HepG2 (cell line): ENCODE measurements at regions not wholly inside any gene's neighbourhood (a gene's known extent, or its start where the extent isn't known, plus 50 kb on each side); places are given as distances from the start of the nearest gene placed in this dataset.

Source experiments
- ATAC-seq: fragments of 200-7000 bp; cut with Tn5 transposase; 3 replicates; pipeline ENCODE4 v1.9.1; 2020; ENCODE audit warnings: mild to moderate bottlenecking, moderate library complexity
- BruUV-seq: library from RNA; stranded (reverse); fragments of 400-500 nt; replicated peaks from 2 replicates; lab custom pipeline; 2021; lab: Mats Ljungman, UMichigan
- CTCF ChIA-PET: fragments of 300-600 bp; formaldehyde crosslinking; extraction: SDS; loops from one replicate; lab custom pipeline; 2021; ENCODE audit warnings: low total read pairs, inconsistent platforms, low intra/inter-chr PET ratio; lab: Yijun Ruan, JAX
- POLR2A ChIA-PET: fragments of 350-600 bp; sonication (Branson Sonifier 250); formaldehyde crosslinking; loops from one replicate; lab custom pipeline; 2020; ENCODE audit warnings: antibody characterized with exemption, inconsistent platforms; lab: Yijun Ruan, JAX
- DNase-seq: peaks from one replicate; pipeline ENCODE4 v3.0.0-alpha.2; 2015; ENCODE audit warnings: low spot score
- FAIRE-seq: peaks from 3 replicates; lab custom pipeline; 2011; peaks lifted over from hg19 to GRCh38; lab: Jason Lieb, UNC
- H2AFZ ChIP-seq: one replicate; pipeline ENCODE4 v1.6.1; 2011; ENCODE audit warnings: low read length, inconsistent platforms
- H3K27ac ChIP-seq: fragments of 300-600 bp; 3 replicates; pipeline ENCODE4 v1.8.0; 2011; ENCODE audit warnings: mixed run types, mild to moderate bottlenecking, mixed read lengths, low read length, inconsistent platforms; ENCODE audit not compliant: insufficient read depth; ENCODE audit errors: extremely low read length
- H3K27me3 ChIP-seq, 2 experiments: fragments of 200-600 bp in 1 of 2; 2 replicates in 1 of 2; 3 replicates in 1 of 2; pipeline versions ENCODE4 v1.6.0 to v1.8.0; 2011; ENCODE audit warnings: low read length in 2 of 2, mild to moderate bottlenecking in 2 of 2, moderate library complexity in 2 of 2, inconsistent platforms in 1 of 2; ENCODE audit not compliant: insufficient read depth in 2 of 2, control insufficient read depth in 1 of 2
- H3K36me3 ChIP-seq, 2 experiments: fragments of 200-600 bp in 1 of 2; replicated peaks in 1 of 2; 2 replicates in 1 of 2; 3 replicates in 1 of 2; pipeline versions ENCODE4 v1.5.1 to v1.8.0; 2011; ENCODE audit warnings: low read length in 2 of 2, inconsistent platforms in 1 of 2; ENCODE audit not compliant: insufficient read depth in 2 of 2, control insufficient read depth in 1 of 2
- H3K4me1 ChIP-seq: 2 replicates; pipeline ENCODE4 v1.5.1; 2012; ENCODE audit warnings: low read length, inconsistent platforms; ENCODE audit not compliant: insufficient read depth
- H3K4me2 ChIP-seq: 2 replicates; pipeline ENCODE4 v1.6.0; 2011; ENCODE audit warnings: low read depth, low read length, inconsistent platforms
- H3K4me3 ChIP-seq, 3 experiments: fragments of 200-600 bp in 1 of 3; sonication (generic), shearing (Covaris generic) in 1 of 3; replicated peaks in 1 of 3; 2 replicates each; pipeline ENCODE4 v1.5.1; 2011 to 2016; ENCODE audit warnings: low read length in 3 of 3, inconsistent platforms in 2 of 3, low read depth in 2 of 3, mild to moderate bottlenecking in 2 of 3, control low read depth in 1 of 3, mixed read lengths in 1 of 3; ENCODE audit not compliant: insufficient read depth in 1 of 3
- H3K79me2 ChIP-seq: one replicate; pipeline ENCODE4 v1.6.1; 2011; ENCODE audit warnings: low read length, inconsistent platforms; ENCODE audit not compliant: insufficient read depth
- H3K9ac ChIP-seq: 2 replicates; pipeline ENCODE4 v1.6.0; 2011; ENCODE audit warnings: mild to moderate bottlenecking, low read depth, low read length, inconsistent platforms; ENCODE audit not compliant: insufficient read depth
- H3K9me3 ChIP-seq: 2 replicates; pipeline ENCODE4 v1.5.1; 2012; ENCODE audit warnings: mild to moderate bottlenecking, low read length
- H4K20me1 ChIP-seq: 2 replicates; pipeline ENCODE4 v1.6.0; 2011; ENCODE audit warnings: inconsistent platforms, mild to moderate bottlenecking, low read length, moderate library complexity; ENCODE audit not compliant: insufficient read depth
- ATF4 ChIP-seq, 2 experiments: fragments of 450-650 bp in 1 of 2; sonication (generic) in 1 of 2; formaldehyde crosslinking; IDR thresholded peaks; 2 replicates each; pipeline versions ENCODE4 v1.5.0 to v1.8.0; 2020 to 2022; ENCODE audit warnings: mild to moderate bottlenecking in 1 of 2, missing genetic modification reagents in 1 of 2
- FOXP1 ChIP-seq, 2 experiments: fragments of 450-650 bp in 1 of 2; IDR thresholded peaks; 2 replicates each; pipeline ENCODE4 v1.6.1; 2017 to 2018; ENCODE audit warnings: antibody characterized with exemption in 1 of 2
- IRX3 ChIP-seq: sonication (generic); formaldehyde crosslinking; IDR thresholded peaks from 2 replicates; pipeline ENCODE4 v1.8.1; 2023; ENCODE audit warnings: mild to moderate bottlenecking, low read depth, missing genetic modification reagents, borderline replicate concordance
- MXD3 ChIP-seq: IDR thresholded peaks from 2 replicates; pipeline ENCODE4 v1.6.1; 2016; ENCODE audit warnings: mild to moderate bottlenecking, missing biosample characterization, missing genetic modification reagents
- MYC ChIP-seq: sonication (generic); formaldehyde crosslinking; IDR thresholded peaks from 2 replicates; pipeline ENCODE4 v1.9.0; 2021; ENCODE audit warnings: missing genetic modification reagents, borderline replicate concordance
- NCOA2 ChIP-seq: sonication (generic); formaldehyde crosslinking; IDR thresholded peaks from 2 replicates; pipeline ENCODE4 v1.8.0; 2022; ENCODE audit warnings: inconsistent platforms
- NFATC3 ChIP-seq: sonication (generic); formaldehyde crosslinking; IDR thresholded peaks from 2 replicates; pipeline ENCODE4 v1.5.1; 2020; ENCODE audit warnings: mild to moderate bottlenecking, missing genetic modification reagents
- RBM39 ChIP-seq: fragments of 200-400 bp; formaldehyde crosslinking; IDR thresholded peaks from one replicate; pipeline ENCODE4 v1.6.1; 2018; ENCODE audit warnings: antibody characterized with exemption, mild to moderate bottlenecking, low read depth, low read length; ENCODE audit not compliant: poor library complexity, severe bottlenecking
- SALL2 ChIP-seq: sonication (generic); formaldehyde crosslinking; IDR thresholded peaks from 2 replicates; pipeline ENCODE4 v1.8.1; 2023; ENCODE audit warnings: mild to moderate bottlenecking, missing genetic modification reagents, inconsistent platforms
- ZNF331 ChIP-seq: sonication (generic); formaldehyde crosslinking; IDR thresholded peaks from 2 replicates; pipeline ENCODE4 v1.4.0; 2020; ENCODE audit warnings: missing genetic modification reagents
- ZNF550 ChIP-seq: sonication (generic); formaldehyde crosslinking; IDR thresholded peaks from 2 replicates; pipeline ENCODE4 v1.4.0; 2020; ENCODE audit warnings: mild to moderate bottlenecking, missing genetic modification reagents, borderline replicate concordance
- ZNF713 ChIP-seq: sonication (generic); formaldehyde crosslinking; IDR thresholded peaks from 2 replicates; pipeline ENCODE4 v1.4.0; 2020; ENCODE audit warnings: mild to moderate bottlenecking, missing genetic modification reagents
- WGBS: methylation state at CpG from one replicate; pipeline ENCODE4 v1.1.6; 2017; ENCODE audit warnings: low lambda C conversion rate; 5-methylcytosine and 5-hydroxymethylcytosine counted together
- in situ Hi-C: cut with HindIII; loops from 2 replicates; pipeline ENCODE4 v1.10.0; 2017; ENCODE audit warnings: low pct_unique_long_range_greater_than_20kb; ENCODE audit not compliant: extremely low pct_ligation_motif_present
- intact Hi-C: fragments of 100-400 bp; cut with micrococcal nuclease; formaldehyde crosslinking; loops from one replicate; pipeline ENCODE4 v1.10.0; 2022; ENCODE audit not compliant: unreplicated experiment
- TF ChIP-seq, protein P1 (sequence below): sonication (generic); formaldehyde crosslinking; IDR thresholded peaks from 2 replicates; pipeline ENCODE4 v1.4.0; 2020; ENCODE audit warnings: missing genetic modification reagents
- TF ChIP-seq, protein P2 (sequence below): sonication (generic); formaldehyde crosslinking; IDR thresholded peaks from 2 replicates; pipeline ENCODE4 v1.4.0; 2020; ENCODE audit warnings: missing genetic modification reagents
- TF ChIP-seq, protein P3 (sequence below): sonication (generic); formaldehyde crosslinking; IDR thresholded peaks from 2 replicates; pipeline ENCODE4 v1.5.0; 2020; ENCODE audit warnings: mild to moderate bottlenecking, missing genetic modification reagents, moderate library complexity

- BruUV-seq, result no TSS peak
- no peaks in the 10 kb centered on the region for H3K36me3 ChIP-seq
- H3K9ac ChIP-seq, result no peak overlapping the region
- POLR2A ChIA-PET, result no interaction called here
- ATAC-seq, result no peak
- H3K4me3 ChIP-seq, result no peak overlapping the region
- no peak overlapping the region for H3K4me2 ChIP-seq
- H2AFZ ChIP-seq, result no peak overlapping the region
- in situ Hi-C loops (no loop called here), intact Hi-C loops (no loop called here)
- no peaks in the 10 kb centered on the region for H3K4me1 ChIP-seq
- no peaks in the 10 kb centered on the region for H3K9me3 ChIP-seq
- H3K79me2 ChIP-seq, result no peaks in the 10 kb centered on the region
- CTCF ChIA-PET, result no interaction called here
- H3K27me3 ChIP-seq, result no peaks in the 10 kb centered on the region
- WGBS, result 0% methylated on average over 3 of the region's 3 CpGs
- no peak for FAIRE-seq
- no peaks in the 10 kb centered on the region for H4K20me1 ChIP-seq
- no peak for DNase-seq
- no peak overlapping the region for H3K27ac ChIP-seq
- TF ChIP-seq ZNF550 (CRISPR knock-in tag), result no peak
- no peak for TF ChIP-seq NCOA2 (CRISPR knock-in tag)
- TF ChIP-seq SALL2 (CRISPR knock-in tag), result no peak
- TF ChIP-seq, protein P1, sequence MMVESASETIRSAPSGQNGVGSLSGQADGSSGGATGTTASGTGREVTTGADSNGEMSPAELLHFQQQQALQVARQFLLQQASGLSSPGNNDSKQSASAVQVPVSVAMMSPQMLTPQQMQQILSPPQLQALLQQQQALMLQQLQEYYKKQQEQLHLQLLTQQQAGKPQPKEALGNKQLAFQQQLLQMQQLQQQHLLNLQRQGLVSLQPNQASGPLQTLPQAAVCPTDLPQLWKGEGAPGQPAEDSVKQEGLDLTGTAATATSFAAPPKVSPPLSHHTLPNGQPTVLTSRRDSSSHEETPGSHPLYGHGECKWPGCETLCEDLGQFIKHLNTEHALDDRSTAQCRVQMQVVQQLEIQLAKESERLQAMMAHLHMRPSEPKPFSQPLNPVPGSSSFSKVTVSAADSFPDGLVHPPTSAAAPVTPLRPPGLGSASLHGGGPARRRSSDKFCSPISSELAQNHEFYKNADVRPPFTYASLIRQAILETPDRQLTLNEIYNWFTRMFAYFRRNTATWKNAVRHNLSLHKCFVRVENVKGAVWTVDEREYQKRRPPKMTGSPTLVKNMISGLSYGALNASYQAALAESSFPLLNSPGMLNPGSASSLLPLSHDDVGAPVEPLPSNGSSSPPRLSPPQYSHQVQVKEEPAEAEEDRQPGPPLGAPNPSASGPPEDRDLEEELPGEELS, result no peak
- TF ChIP-seq, protein P2, sequence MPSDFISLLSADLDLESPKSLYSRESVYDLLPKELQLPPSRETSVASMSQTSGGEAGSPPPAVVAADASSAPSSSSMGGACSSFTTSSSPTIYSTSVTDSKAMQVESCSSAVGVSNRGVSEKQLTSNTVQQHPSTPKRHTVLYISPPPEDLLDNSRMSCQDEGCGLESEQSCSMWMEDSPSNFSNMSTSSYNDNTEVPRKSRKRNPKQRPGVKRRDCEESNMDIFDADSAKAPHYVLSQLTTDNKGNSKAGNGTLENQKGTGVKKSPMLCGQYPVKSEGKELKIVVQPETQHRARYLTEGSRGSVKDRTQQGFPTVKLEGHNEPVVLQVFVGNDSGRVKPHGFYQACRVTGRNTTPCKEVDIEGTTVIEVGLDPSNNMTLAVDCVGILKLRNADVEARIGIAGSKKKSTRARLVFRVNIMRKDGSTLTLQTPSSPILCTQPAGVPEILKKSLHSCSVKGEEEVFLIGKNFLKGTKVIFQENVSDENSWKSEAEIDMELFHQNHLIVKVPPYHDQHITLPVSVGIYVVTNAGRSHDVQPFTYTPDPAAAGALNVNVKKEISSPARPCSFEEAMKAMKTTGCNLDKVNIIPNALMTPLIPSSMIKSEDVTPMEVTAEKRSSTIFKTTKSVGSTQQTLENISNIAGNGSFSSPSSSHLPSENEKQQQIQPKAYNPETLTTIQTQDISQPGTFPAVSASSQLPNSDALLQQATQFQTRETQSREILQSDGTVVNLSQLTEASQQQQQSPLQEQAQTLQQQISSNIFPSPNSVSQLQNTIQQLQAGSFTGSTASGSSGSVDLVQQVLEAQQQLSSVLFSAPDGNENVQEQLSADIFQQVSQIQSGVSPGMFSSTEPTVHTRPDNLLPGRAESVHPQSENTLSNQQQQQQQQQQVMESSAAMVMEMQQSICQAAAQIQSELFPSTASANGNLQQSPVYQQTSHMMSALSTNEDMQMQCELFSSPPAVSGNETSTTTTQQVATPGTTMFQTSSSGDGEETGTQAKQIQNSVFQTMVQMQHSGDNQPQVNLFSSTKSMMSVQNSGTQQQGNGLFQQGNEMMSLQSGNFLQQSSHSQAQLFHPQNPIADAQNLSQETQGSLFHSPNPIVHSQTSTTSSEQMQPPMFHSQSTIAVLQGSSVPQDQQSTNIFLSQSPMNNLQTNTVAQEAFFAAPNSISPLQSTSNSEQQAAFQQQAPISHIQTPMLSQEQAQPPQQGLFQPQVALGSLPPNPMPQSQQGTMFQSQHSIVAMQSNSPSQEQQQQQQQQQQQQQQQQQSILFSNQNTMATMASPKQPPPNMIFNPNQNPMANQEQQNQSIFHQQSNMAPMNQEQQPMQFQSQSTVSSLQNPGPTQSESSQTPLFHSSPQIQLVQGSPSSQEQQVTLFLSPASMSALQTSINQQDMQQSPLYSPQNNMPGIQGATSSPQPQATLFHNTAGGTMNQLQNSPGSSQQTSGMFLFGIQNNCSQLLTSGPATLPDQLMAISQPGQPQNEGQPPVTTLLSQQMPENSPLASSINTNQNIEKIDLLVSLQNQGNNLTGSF (CRISPR knock-in tag), result no peak
- no peak for TF ChIP-seq FOXP1 (IDR thresholded peaks at IDR 0.05)
- TF ChIP-seq FOXP1 (CRISPR knock-in tag; IDR thresholded peaks at IDR 0.05), result no peak
- TF ChIP-seq ATF4 (CRISPR knock-in tag; IDR thresholded peaks at IDR 0.05), result no peak
- no peak for TF ChIP-seq MXD3
- TF ChIP-seq ZNF713 (CRISPR knock-in tag), result no peak
- no peak for TF ChIP-seq MYC
- no peak for TF ChIP-seq IRX3
- TF ChIP-seq RBM39, result no peak
- no peak for TF ChIP-seq NFATC3
- no peak for TF ChIP-seq ZNF331 (CRISPR knock-in tag)
- TF ChIP-seq, protein P3, sequence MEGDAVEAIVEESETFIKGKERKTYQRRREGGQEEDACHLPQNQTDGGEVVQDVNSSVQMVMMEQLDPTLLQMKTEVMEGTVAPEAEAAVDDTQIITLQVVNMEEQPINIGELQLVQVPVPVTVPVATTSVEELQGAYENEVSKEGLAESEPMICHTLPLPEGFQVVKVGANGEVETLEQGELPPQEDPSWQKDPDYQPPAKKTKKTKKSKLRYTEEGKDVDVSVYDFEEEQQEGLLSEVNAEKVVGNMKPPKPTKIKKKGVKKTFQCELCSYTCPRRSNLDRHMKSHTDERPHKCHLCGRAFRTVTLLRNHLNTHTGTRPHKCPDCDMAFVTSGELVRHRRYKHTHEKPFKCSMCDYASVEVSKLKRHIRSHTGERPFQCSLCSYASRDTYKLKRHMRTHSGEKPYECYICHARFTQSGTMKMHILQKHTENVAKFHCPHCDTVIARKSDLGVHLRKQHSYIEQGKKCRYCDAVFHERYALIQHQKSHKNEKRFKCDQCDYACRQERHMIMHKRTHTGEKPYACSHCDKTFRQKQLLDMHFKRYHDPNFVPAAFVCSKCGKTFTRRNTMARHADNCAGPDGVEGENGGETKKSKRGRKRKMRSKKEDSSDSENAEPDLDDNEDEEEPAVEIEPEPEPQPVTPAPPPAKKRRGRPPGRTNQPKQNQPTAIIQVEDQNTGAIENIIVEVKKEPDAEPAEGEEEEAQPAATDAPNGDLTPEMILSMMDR (CRISPR knock-in tag), result no peak
Measured at GRCh38 chr14:81591266-81591665, 57.6 kb upstream of the SEL1L start.
